Tibial nerve (tissue), 4 donors: ENCODE measurements at regions not wholly inside any gene's neighbourhood (a gene's known extent, or its start where the extent isn't known, plus 50 kb on each side); places are given as distances from the start of the nearest gene placed in this dataset.

Experiments
- DNase-seq, 2 donors: peaks; one replicate each; pipeline ENCODE4 v3.0.0-alpha.2; 2019; ENCODE audit warnings: low spot score in 2 of 2
- H3K27ac ChIP-seq, 4 donors: fragments of 200-600 bp; sonication (generic) in 3 of 4; one replicate each; pipeline ENCODE4 v1.5.1; 2017 to 2019; ENCODE audit warnings: mild to moderate bottlenecking in 1 of 4
- H3K27me3 ChIP-seq, 2 donors: fragments of 200-600 bp; sonication (generic) in 1 of 2; one replicate each; pipeline versions ENCODE4 v1.5.1 to v1.6.0; 2017 to 2019
- H3K36me3 ChIP-seq, 3 donors: fragments of 200-600 bp; sonication (generic); one replicate each; pipeline ENCODE4 v1.5.1; 2018 to 2019
- H3K4me1 ChIP-seq, 4 donors: fragments of 200-600 bp; sonication (generic) in 3 of 4; one replicate each; pipeline ENCODE4 v1.5.1; 2017 to 2019
- H3K4me3 ChIP-seq, 4 donors: fragments of 200-600 bp; sonication (generic) in 3 of 4; one replicate each; pipeline ENCODE4 v1.5.1; 2017 to 2019; ENCODE audit warnings: mild to moderate bottlenecking in 1 of 4, moderate library complexity in 1 of 4
- H3K9me3 ChIP-seq, 4 donors: fragments of 200-600 bp; sonication (generic) in 3 of 4; one replicate each; pipeline ENCODE4 v1.5.1; 2017 to 2019
- CTCF ChIP-seq, 5 experiments: fragments of 200-600 bp in 3 of 5; fragments of 450-650 bp in 2 of 5; sonication (generic) in 3 of 5; IDR thresholded peaks; one replicate each; pipeline ENCODE4 v1.5.1; 2016 to 2019; ENCODE audit warnings: antibody characterized with exemption in 5 of 5, mild to moderate bottlenecking in 3 of 5, moderate library complexity in 2 of 5
- EP300 ChIP-seq, 2 donors: sonication (generic); formaldehyde crosslinking; IDR thresholded peaks; one replicate each; pipeline ENCODE4 v1.6.1; 2017; ENCODE audit warnings: antibody characterized with exemption in 2 of 2, mild to moderate bottlenecking in 1 of 2
- POLR2A ChIP-seq, 2 donors: fragments of 450-650 bp; IDR thresholded peaks; one replicate each; pipeline ENCODE4 v1.6.1; 2017; ENCODE audit warnings: antibody characterized with exemption in 2 of 2, mild to moderate bottlenecking in 2 of 2, moderate library complexity in 2 of 2
- WGBS, 2 donors: methylation state at CpG; one replicate each; pipeline ENCODE4 v1.1.5; 2018; 5-methylcytosine and 5-hydroxymethylcytosine counted together

- Histone ChIP-seq H3K4me1 (no peaks in the 10 kb centered on the region), H3K36me3 (no peaks in the 10 kb centered on the region), H3K27ac (no peak overlapping the region), H3K27me3 (no peaks in the 10 kb centered on the region), H3K9me3 (no peaks in the 10 kb centered on the region), H3K4me3 (no peak overlapping the region)
- TF ChIP-seq POLR2A (IDR thresholded peaks at IDR 0.05) (no peak), CTCF (IDR thresholded peaks at IDR 0.05) (no peak), EP300 (IDR thresholded peaks at IDR 0.05) (no peak)
- 64 to 67% methylated on average over 5 of the region's 5 CpGs for WGBS, 2 donors
- DNase-seq: no peak
Observed at GRCh38 chr20:11457488-11457887, 460.2 kb upstream of the BTBD3 start.

- WGBS, 2 donors: 33% methylated on average over 2 of the region's 2 CpGs
- Histone ChIP-seq H3K4me1 (no peaks in the 10 kb centered on the region), H3K36me3 (no peaks in the 10 kb centered on the region), H3K4me3 (no peak overlapping the region), H3K27ac (no peak overlapping the region), H3K27me3 (no peaks in the 10 kb centered on the region), H3K9me3 (no peaks in the 10 kb centered on the region)
- no peak for DNase-seq
- TF ChIP-seq POLR2A (IDR thresholded peaks at IDR 0.05): no peak
- no peak for TF ChIP-seq CTCF (IDR thresholded peaks at IDR 0.05)
- TF ChIP-seq EP300 (IDR thresholded peaks at IDR 0.05): no peak
Observed at GRCh38 chr20:11459090-11459890, 458.4 kb upstream of the BTBD3 start.

GRCh38 chr20:11467436-11467835, 450.3 kb upstream of the BTBD3 start:
- no peak for DNase-seq
- Histone ChIP-seq H3K4me3 (no peak overlapping the region), H3K27me3 (no peaks in the 10 kb centered on the region), H3K4me1 (no peaks in the 10 kb centered on the region), H3K36me3 (no peaks in the 10 kb centered on the region), H3K27ac (no peak overlapping the region), H3K9me3 (no peaks in the 10 kb centered on the region)
- TF ChIP-seq POLR2A (IDR thresholded peaks at IDR 0.05) (no peak), CTCF (IDR thresholded peaks at IDR 0.05) (no peak), EP300 (IDR thresholded peaks at IDR 0.05) (no peak)

GRCh38 chr20:11468880-11469279, 448.8 kb upstream of the BTBD3 start:
- H3K27ac ChIP-seq: no peak overlapping the region
- H3K4me3 ChIP-seq: no peak overlapping the region
- DNase-seq: no peak
- 89% methylated on average over 2 of the region's 2 CpGs for WGBS, 2 donors
- no peaks in the 10 kb centered on the region for H3K9me3 ChIP-seq
- TF ChIP-seq CTCF (IDR thresholded peaks at IDR 0.05) (no peak), EP300 (IDR thresholded peaks at IDR 0.05) (no peak), POLR2A (IDR thresholded peaks at IDR 0.05) (no peak)
- no peaks in the 10 kb centered on the region for H3K27me3 ChIP-seq
- no peaks in the 10 kb centered on the region for H3K4me1 ChIP-seq
- H3K36me3 ChIP-seq: no peaks in the 10 kb centered on the region

GRCh38 chr20:11469795-11470435, 447.8 kb upstream of the BTBD3 start:
- Histone ChIP-seq H3K27ac (no peak overlapping the region), H3K36me3 (no peaks in the 10 kb centered on the region), H3K9me3 (no peaks in the 10 kb centered on the region), H3K4me3 (no peak overlapping the region), H3K4me1 (no peaks in the 10 kb centered on the region), H3K27me3 (no peaks in the 10 kb centered on the region)
- WGBS, 2 donors: 72 to 83% methylated on average over 1 of the region's 1 CpG
- TF ChIP-seq POLR2A (IDR thresholded peaks at IDR 0.05): no peak
- TF ChIP-seq CTCF (IDR thresholded peaks at IDR 0.05): no peak
- TF ChIP-seq EP300 (IDR thresholded peaks at IDR 0.05): no peak
- DNase-seq: no peak
